Islet precursor cell (in vitro differentiated cells): ENCODE measurements at regions not wholly inside any gene's neighbourhood (a gene's known extent, or its start where the extent isn't known, plus 50 kb on each side); places are given as distances from the start of the nearest gene placed in this dataset.
"Not testable (repeated sequence)": the region's sequence is repeated elsewhere in the genome, so short reads cannot be mapped to it uniquely, and the experiment has no call there.

Experiments used
- DNase-seq: peaks from one replicate; pipeline ENCODE4 v3.0.0-alpha.2; 2018

DNA sequence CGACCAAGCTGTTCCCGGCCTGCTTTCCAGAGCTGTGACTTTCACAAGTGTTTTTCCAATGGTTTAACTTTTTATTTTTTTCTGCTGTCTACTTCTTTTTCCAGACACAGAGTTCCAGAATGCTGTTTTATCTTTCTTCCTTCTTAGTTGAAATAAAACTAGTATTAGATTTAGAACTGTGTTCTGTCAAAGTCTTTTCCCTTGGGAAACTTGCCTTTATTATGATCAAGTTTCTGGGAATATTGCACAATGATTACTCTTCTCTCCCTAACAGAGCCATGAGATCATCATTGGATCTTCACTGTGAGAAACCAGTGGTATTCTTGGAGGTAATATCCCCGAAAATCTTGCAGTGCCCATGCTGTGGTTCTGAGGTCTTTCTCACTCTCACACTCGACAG lies 104.9 kb upstream of the KCND2 start:
- DNase-seq, result no peak

DNA sequence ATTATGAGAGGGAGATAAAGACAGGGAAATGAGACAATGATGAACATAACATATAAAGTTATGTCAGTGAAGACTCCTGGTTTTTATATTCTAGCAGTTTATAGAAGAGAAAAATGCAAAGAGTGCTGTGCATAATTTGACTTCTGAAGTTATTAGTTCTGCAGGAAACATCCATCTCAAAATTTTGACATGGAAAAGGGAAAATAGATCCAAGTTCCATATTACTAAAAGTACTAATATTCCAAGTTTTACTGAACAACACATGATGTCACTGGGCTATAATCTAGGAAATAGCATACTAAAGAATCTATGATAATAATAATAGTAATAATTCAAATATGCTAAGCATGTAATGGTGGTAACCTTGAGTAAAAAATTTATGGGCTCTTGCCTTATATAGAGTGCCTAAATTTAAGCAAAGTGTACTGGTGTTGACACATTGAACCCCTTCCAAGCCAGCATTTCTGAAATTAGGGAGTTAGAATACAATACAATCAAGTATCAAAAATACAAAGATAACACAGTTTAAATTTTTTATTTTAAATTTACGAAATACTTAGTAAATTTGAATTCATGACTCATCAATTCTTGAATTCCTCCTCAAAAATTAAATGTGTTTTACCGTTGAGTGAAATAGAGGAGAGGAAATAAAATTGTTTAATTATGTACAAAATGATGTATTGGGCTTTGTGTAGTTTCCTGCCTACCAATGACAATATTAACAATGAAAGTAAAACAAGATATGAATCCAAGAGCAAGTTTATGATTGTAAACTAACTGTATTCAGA lies 102.8 kb upstream of the KCND2 start:
- no peak for DNase-seq

DNA sequence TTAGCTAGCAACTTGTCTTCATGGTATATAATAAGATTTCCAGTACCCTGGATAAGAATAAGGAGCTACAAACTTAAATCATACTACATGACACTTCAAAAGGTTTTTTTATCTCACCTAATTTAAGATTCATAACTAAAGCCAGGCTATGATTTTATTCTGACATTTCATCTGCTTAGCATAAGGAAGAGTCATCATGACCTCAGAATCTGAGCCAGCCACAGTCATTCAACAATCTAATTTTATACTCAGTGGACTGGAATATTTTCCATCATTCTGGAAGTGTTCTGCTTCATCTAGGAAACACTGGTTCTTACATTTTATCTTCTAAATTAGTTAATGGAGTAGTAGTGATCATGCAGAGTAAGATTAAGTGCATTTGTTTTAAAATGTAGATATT lies 102.1 kb upstream of the KCND2 start:
- DNase-seq, result no peak

DNA sequence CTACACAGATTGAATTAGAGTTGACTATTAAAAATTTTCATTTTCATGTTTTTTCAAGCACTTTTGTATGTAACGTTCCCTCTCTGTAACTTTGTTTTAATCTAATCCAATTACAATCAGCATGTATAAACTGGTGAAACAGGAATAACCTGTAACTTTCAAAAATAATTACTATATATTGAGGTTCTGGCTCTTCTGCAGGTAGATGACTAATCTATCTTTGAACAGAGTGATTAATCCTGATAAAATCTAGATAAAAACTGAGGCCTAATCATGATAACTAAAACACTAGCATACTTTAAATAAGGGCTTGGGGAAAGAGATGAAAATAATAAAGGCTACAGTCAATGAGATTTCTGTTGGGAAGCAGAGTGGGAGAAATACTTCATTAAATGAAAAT lies 101.6 kb upstream of the KCND2 start:
- no peak for DNase-seq

DNA sequence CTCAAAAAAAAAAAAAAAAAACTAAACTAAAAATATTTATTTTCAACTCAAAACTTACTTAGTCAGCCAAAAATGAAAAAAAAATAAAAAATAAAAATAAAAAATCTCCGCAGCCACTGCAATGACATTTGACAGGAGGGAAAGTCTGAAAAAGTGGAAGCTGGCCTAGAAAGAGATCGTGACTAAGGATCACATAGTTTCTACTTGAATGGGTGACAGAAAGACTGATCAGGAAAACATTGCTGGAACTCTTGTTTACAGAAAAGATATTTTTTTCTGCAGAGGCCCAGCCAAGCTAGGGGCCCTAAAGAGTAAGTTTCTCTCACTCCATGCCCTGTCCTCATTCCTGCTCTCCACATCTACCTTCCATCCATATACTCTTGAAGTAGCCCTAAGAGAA lies 92.8 kb upstream of the KCND2 start:
- DNase-seq, result no peak

DNA sequence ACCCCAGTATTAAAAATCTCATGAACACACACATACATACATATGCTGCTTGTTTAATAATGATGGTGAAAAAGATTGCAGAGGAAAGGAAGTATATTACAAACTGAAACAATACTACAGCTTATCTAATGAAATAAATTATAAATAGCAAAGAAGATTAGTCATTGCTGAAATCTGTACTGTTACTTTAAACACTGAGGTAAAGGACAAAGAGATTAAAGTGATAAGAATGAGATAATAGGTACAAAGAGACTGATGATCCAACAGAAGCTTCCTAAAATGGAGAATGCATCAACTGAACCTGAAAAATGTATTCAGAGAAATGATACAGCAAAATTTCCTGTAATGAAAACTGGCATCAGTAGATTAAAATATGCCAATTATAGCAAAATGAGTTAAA lies 91.5 kb upstream of the KCND2 start:
- DNase-seq, result no peak

DNA sequence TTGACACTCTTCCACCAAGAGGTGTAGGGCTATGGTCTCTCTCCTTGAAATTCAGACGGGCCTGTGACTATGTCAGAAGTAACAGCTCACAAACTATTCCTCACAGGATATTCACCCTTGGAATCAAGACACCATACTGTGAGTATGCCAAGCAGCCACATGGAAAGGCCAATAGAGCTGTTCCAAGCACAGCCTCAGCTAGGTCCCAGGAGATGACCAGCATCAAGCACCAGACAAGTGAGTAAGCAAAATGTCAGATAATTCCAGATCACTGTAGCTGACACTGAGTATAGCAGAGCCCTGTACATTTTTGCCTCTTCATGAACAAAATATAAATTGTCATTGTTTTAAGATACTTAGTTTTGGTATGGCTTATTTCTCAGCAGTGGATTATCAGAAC lies 88.1 kb upstream of the KCND2 start:
- no peak for DNase-seq

DNA sequence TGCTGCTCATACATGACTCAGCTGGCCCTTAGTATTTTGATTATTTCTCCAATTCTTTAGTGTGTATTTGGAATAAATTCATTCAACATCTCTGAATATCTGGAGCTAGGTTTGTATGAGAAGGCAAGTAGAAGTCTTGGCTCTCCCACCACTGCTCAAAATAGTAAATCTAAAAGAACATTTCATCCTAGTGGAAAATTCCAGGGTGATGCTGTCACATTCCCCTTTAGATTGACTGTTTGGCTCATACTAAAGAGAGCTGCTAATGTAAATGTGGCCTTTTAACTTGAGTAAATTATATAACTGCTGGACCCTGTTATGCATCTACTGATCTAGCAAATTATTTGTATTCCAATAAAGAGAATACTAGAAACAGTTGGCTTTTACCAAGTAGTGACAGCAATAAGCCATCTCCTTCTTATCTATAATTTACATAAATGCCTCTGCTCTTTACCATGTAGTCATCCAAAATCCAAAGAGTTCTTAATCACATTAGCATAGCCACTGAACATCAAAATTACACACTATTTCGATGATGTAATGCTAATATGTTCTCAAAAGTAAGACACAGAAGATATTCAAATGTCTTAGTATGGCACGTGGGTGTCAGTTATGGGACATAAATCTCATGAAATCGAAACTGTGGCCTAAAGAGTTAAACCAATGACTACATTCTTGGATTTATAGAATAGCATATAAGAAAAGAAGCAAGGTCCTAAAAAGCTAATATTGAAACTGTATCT lies 86.9 kb upstream of the KCND2 start:
- no peak for DNase-seq

DNA sequence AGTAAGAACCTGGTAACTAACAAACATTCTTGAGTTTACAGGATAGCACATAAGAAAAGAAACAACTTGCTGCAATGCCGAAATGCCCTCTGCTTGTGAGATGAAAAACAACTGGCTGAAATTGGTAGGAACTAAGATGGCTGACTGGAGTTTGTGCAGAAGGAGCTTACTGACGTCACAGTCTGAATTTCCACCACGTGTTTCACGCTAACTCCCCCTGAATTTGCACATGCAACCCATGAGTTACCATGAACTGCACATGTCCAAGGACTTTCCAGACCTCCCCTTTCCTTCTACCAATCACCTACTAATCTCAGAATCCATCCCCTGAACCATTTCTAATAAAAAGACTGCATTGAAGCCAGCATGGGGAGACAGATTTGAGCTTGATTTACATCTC lies 86.3 kb upstream of the KCND2 start:
- no peak for DNase-seq

DNA sequence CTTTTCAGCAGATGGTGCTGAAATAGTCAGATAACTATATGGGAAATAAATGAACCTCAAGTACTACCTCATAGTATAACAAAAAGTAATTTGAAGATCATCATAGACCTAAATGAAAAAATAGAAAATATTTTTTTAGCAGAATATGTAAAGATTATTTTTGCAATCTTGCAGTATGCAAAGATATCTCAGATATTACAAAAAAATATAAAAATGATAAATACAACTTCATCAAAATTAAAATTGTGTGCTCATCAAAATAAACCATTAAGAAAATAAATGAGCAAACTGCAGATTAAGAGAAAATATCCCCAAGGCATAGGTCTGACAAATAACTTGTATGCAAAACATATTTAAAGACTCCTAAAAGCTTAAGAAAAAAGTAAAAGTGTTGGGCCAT lies 83.4 kb upstream of the KCND2 start:
- DNase-seq, result no peak

DNA sequence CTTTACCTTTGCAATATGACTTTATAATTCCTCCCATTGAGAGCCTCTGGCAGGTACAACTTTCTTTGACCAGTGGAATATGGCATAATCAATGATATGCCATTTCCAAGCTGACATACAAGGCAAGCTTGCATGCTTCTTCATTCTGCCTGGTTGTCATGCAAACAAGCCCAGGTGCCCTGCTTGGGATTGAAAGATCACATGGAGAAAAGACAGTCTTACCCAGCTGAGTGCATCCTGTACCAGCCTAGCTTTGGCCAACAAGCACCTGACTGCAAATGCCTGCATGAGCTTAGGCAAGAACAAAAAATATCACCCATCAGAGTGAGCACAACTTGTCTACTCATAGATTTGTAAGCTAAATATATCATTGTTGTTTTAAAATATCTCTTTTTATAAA lies 82.9 kb upstream of the KCND2 start:
- no peak for DNase-seq

DNA sequence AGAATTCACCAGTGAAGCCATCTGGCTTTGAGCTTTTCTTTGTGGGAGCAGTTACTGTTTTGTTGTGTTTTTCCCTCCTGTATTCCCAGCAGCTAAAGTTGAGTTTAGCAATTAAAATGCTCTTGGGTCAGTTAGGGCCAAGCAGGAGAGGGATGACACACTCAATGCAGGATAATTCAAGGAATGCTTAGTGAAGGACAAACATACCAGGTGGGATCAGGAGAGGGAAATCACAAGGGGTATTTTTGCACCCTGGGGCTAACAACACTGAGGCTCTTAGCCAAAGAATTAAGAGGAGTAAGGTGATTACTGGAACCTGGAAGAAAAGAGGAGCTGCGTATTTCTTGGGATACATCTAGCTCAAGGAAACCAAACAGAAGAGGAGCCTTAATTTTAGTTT lies 82.4 kb upstream of the KCND2 start:
- peak; percentile 74 for DNase-seq

DNA sequence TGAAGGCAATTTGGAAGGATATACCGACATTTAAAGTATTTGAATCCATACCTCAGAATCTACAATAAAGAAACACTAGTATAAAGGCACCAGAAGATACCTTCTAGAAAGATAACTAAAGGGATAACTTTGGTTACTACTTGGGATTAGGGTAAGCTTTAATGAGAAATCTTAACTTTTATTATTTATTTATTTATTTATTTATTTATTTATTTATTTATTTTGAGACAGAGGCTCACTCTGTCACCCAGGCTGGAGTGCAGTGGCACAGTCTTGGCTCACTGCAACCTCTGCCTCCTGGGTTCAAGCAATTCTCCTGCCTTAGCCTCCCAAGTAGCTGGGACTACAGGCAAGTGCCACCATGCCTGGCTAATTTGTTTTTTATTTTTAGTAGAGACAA lies 81.6 kb upstream of the KCND2 start:
- DNase-seq, result not testable (repeated sequence)

DNA sequence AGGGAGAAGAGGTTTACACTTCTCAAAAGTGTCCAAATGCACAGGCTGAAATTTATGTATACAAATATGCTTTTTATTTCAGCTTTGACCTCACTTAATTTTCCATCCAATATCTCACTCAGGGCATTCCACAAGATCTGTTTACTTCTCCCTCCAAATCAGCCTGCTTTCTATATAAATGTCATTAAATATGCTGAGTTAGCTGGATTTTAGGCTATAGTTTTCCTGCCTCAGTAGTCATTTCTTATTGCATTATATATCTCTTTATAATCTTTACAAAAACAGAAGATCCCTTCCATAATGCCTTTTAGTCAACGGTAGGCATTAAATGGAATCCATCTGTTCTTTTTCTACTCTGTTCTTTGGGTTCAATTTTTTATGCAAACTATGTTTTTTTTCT lies 71.7 kb upstream of the KCND2 start:
- no peak for DNase-seq

DNA sequence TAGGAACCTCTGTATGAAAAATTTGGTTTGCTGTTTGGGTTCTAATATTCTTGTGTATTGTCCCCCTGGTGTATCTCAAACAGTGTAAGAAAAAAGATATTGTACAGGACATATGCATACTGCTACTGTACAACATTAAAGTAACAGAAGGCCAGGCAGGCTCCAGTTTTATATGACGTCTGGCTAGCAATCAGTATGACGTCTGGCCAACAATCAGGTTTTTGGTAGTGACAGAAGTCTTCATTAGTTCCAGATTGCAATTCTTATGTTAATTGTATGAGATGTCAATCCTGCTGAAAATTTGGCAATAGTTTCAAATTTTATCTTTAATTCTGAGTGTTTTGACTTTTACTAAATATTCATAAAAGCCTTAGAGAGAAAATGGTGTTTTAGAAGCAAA lies 67.9 kb upstream of the KCND2 start:
- no peak for DNase-seq

DNA sequence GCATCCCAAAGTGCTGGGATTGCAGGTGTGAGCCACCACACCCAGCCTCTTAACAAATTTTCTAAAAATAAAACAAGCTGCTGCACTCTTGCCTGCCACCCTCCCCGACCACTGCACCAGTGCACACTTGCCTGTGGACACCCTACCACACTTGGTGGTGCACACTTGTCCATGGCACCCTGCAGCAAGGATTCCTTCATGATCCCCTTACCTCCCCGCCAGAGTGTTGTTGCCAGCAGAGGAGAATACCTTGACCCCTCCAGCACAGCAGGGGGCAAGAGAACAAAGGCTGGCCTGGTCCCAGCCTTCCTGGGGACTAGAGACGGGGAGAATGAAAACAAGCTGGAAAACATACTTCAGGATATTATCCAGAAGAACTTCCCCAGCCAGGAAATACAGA lies 65.9 kb upstream of the KCND2 start:
- DNase-seq, result no peak

DNA sequence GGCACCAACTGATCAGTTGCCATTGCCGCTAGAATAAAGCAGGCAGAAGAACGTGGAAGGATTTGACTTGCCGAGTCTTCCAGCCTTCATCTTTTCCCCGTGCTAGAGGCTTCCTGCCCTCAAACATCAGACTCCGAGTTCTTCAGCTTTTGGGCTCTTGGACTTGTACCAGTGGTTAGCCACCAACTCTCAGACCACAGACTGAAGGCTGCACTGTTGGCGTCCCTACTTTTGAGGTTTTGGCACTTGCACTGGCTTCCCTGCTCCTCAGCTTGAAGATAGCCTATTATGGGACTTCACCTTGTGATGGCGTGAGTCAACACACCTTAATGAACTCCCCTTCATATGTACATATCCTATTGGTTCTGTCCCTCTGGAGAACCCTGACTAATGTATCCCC lies 57.3 kb upstream of the KCND2 start:
- DNase-seq, result no peak

DNA sequence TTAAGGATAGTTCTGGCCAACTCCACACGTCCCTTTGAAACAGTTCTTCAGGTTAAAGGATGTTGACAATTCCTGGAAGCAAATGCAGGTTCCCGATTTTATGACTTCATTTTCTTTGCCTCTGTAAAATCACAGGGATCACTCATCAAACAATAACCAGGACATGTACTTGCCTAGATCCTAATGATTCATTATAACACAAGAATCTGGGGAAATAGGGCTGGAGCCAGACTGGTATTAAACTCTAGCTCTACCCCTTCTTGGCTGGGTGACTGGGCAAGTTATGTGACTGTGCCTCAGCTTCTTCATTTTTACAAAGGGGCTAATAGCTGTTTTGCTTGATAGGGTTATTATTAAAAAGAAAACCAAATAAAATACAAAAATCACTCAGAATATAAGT lies 56.0 kb upstream of the KCND2 start:
- no peak for DNase-seq

DNA sequence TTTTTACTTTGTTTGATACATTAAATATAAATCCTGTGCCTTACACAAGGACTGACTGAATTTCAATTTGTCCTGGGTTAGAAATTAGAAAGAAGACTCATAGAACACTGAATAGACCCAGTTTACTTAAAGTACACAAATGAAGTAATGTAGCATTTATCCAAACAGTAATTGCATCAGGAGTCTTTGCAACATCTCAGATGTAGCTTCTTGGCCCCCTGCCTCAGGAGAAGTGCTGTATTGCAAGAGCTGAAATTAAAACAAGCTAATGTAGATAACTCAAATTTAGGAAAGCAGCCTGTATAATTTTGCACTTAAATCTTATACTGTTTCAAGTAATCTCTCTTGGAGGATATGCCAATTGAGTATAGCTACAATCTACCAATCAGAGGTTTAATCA lies 54.3 kb upstream of the KCND2 start:
- no peak for DNase-seq

DNA sequence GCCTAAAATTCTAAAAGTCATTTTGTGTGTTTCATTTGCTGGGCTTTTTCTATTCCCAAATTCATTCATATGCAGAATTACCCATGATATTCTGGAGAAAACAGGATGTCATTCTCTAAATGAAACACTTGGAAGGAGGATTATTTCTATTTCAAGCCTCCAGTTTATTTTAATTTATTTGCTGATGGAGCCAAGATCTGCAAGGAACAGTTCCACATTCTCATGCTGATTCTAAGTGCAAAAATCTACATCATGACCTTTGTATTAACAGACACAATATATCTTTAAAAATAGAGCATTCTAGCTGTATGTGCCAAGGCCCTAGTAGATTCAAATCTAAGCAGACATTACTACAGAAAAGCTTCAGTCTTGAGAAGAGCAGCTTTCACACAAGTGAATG lies 51.3 kb upstream of the KCND2 start:
- DNase-seq, result no peak
